ENCODE measurements at regions not wholly inside any gene's neighbourhood (a gene's known extent, or its start where the extent isn't known, plus 50 kb on each side); places are given as distances from the start of the nearest gene placed in this dataset.

- TF ChIP-seq AFF4 (CRISPR knock-in tag; IDR thresholded peaks at IDR 0.05) = 0 out of 2 replicates have a peak, but pooled peaks have one; percentile 28
- no peak for TF ChIP-seq SIN3B (IDR thresholded peaks at IDR 0.05; ENCODE audit: low read depth)
- TF ChIP-seq TFAP4 (CRISPR knock-in tag; IDR thresholded peaks at IDR 0.05; ENCODE audit: borderline replicate concordance) = peak; percentile 48; the same call in 1 of the 2 replicates
- TF ChIP-seq ZNF384 (IDR thresholded peaks at IDR 0.05; ENCODE audit: low read depth, low read length) = no peak
- TF ChIP-seq EHMT2 (IDR thresholded peaks at IDR 0.05) = peak; percentile 70; the same call in 1 of the 2 replicates
- TF ChIP-seq COPS2 (conservative IDR thresholded peaks at IDR 0.05) = no peak
- TF ChIP-seq CTCF (IDR thresholded peaks at IDR 0.05 in 2 of 3, conservative IDR thresholded peaks at IDR 0.05 in 1 of 3; ENCODE audit: insufficient read depth in 2 of 3, low read depth in 1 of 3, low read length in 3 of 3) = peak in 2 of 3 experiments; percentile 19 to 24; a peak in 1 of 6 replicates
- no peak for TF ChIP-seq CHAMP1 (IDR thresholded peaks at IDR 0.05)
- no peak for TF ChIP-seq GATA2 (CRISPR knock-in tag; IDR thresholded peaks at IDR 0.05)
- peak; percentile 82 for TF ChIP-seq ARID1B (IDR thresholded peaks at IDR 0.05)
- TF ChIP-seq GTF3C2 (IDR thresholded peaks at IDR 0.05; ENCODE audit: borderline replicate concordance, extremely low read depth, insufficient read length) = no peak
- peak; percentile 71; the same call in 1 of the 2 replicates for TF ChIP-seq ZEB2 (IDR thresholded peaks at IDR 0.05)
- no peak for TF ChIP-seq SNRNP70 (optimal IDR thresholded peaks at IDR 0.05; ENCODE audit: low read depth, low read length)
- peak; percentile 96 for TF ChIP-seq ETV5 (CRISPR knock-in tag; IDR thresholded peaks at IDR 0.05; ENCODE audit: low read depth)
- no peak for TF ChIP-seq ZNF780A (CRISPR knock-in tag; IDR thresholded peaks at IDR 0.05)
Observed at GRCh38 chr6:43887906-43888683, 118.1 kb downstream of the VEGFA start (continued).

Measured in K562 (cell line).